ENCODE measurements at regions not wholly inside any gene's neighbourhood (a gene's known extent, or its start where the extent isn't known, plus 50 kb on each side); places are given as distances from the start of the nearest gene placed in this dataset.

- DNase-seq (ENCODE audit: low read depth): no peak
- H3K4me3 ChIP-seq (ENCODE audit: control insufficient read depth, low read depth, low read length): no peak overlapping the region
- no peak for TF ChIP-seq CTCF (conservative IDR thresholded peaks at IDR 0.05; ENCODE audit: control insufficient read depth, insufficient read depth, low read depth, low read length)
These were observed 111.0 kb upstream of the SLC25A48 start for GRCh38 chr5:135723491-135723890.

GRCh38 chr5:135721548-135722090 is 112.8 kb upstream of the SLC25A48 start:
- no peak overlapping the region for H3K4me3 ChIP-seq (ENCODE audit: control insufficient read depth, low read depth, low read length)
- TF ChIP-seq CTCF (conservative IDR thresholded peaks at IDR 0.05; ENCODE audit: control insufficient read depth, insufficient read depth, low read depth, low read length): no peak
- no peak for DNase-seq (ENCODE audit: low read depth)

GRCh38 chr5:135720191-135720590 is 114.3 kb upstream of the SLC25A48 start:
- no peak for TF ChIP-seq CTCF (conservative IDR thresholded peaks at IDR 0.05; ENCODE audit: control insufficient read depth, insufficient read depth, low read depth, low read length)
- DNase-seq (ENCODE audit: low read depth): no peak
- H3K4me3 ChIP-seq (ENCODE audit: control insufficient read depth, low read depth, low read length): no peak overlapping the region

GRCh38 chr5:135719428-135720063 is 114.9 kb upstream of the SLC25A48 start:
- no peak for TF ChIP-seq CTCF (conservative IDR thresholded peaks at IDR 0.05; ENCODE audit: control insufficient read depth, insufficient read depth, low read depth, low read length)
- H3K4me3 ChIP-seq (ENCODE audit: control insufficient read depth, low read depth, low read length): no peak overlapping the region
- DNase-seq (ENCODE audit: low read depth): no peak

- TF ChIP-seq CTCF (conservative IDR thresholded peaks at IDR 0.05; ENCODE audit: control insufficient read depth, insufficient read depth, low read depth, low read length): no peak
- H3K4me3 ChIP-seq (ENCODE audit: control insufficient read depth, low read depth, low read length): no peak overlapping the region
- peak; percentile 7 for DNase-seq (ENCODE audit: low read depth)
These were observed 115.8 kb upstream of the SLC25A48 start for GRCh38 chr5:135718651-135719050.

- no peak for TF ChIP-seq CTCF (conservative IDR thresholded peaks at IDR 0.05; ENCODE audit: control insufficient read depth, insufficient read depth, low read depth, low read length)
- DNase-seq (ENCODE audit: low read depth): peak; percentile 70
- no peak overlapping the region for H3K4me3 ChIP-seq (ENCODE audit: control insufficient read depth, low read depth, low read length)
These were observed 116.3 kb upstream of the SLC25A48 start for GRCh38 chr5:135718151-135718550.
